Neuronal stem cell (in vitro differentiated cells): ENCODE measurements at regions not wholly inside any gene's neighbourhood (a gene's known extent, or its start where the extent isn't known, plus 50 kb on each side); places are given as distances from the start of the nearest gene placed in this dataset.

Experiments
- DNase-seq: peaks from one replicate; pipeline ENCODE4 v3.0.0-alpha.2; 2013; ENCODE audit warnings: low spot score
- H2AFZ ChIP-seq: one replicate; pipeline ENCODE4 v1.6.1; 2013; ENCODE audit warnings: mild to moderate bottlenecking, low read length, inconsistent platforms
- H2AK5ac ChIP-seq: 2 replicates; pipeline ENCODE4 v1.6.1; 2013; ENCODE audit warnings: low read depth, mild to moderate bottlenecking, inconsistent platforms, low read length, moderate library complexity, mixed read lengths
- H2BK120ac ChIP-seq: 2 replicates; pipeline ENCODE4 v1.6.1; 2013; ENCODE audit warnings: low read depth, mild to moderate bottlenecking, inconsistent platforms, low read length, moderate library complexity, mixed read lengths
- H2BK12ac ChIP-seq: one replicate; pipeline ENCODE4 v1.6.1; 2013; ENCODE audit warnings: low read length, inconsistent platforms
- H2BK15ac ChIP-seq: 2 replicates; pipeline ENCODE4 v1.6.1; 2013; ENCODE audit warnings: mild to moderate bottlenecking, low read length, inconsistent platforms, mixed read lengths
- H2BK5ac ChIP-seq: one replicate; pipeline ENCODE4 v1.6.1; 2013; ENCODE audit warnings: inconsistent platforms, mild to moderate bottlenecking, low read length, moderate library complexity
- H3K14ac ChIP-seq: one replicate; pipeline ENCODE4 v1.6.1; 2013; ENCODE audit warnings: low read length, inconsistent platforms
- H3K18ac ChIP-seq: 2 replicates; pipeline ENCODE4 v1.6.1; 2013; ENCODE audit warnings: low read length, inconsistent platforms
- H3K23ac ChIP-seq: 2 replicates; pipeline ENCODE4 v1.6.1; 2013; ENCODE audit warnings: low read depth, mild to moderate bottlenecking, mixed read lengths, low read length, inconsistent platforms; ENCODE audit not compliant: poor library complexity
- H3K27ac ChIP-seq: replicated peaks from 3 replicates; pipeline ENCODE4 v1.5.1; 2013; ENCODE audit warnings: low read length, inconsistent platforms
- H3K27me3 ChIP-seq, 3 experiments: 2 replicates each; pipeline ENCODE4 v1.6.1; 2013; ENCODE audit warnings: low read length in 3 of 3, mild to moderate bottlenecking in 2 of 3, inconsistent platforms in 1 of 3, low read depth in 1 of 3, mixed read lengths in 1 of 3, moderate library complexity in 1 of 3; ENCODE audit not compliant: control insufficient read depth in 3 of 3, insufficient read depth in 3 of 3
- H3K36me3 ChIP-seq, 2 donors: replicated peaks in 1 of 2; 2 replicates each; pipeline ENCODE4 v1.6.1; 2013; ENCODE audit warnings: low read length in 2 of 2; ENCODE audit not compliant: control insufficient read depth in 2 of 2, insufficient read depth in 2 of 2
- H3K4ac ChIP-seq: 2 replicates; pipeline ENCODE4 v1.6.1; 2013; ENCODE audit warnings: inconsistent platforms, mild to moderate bottlenecking, low read length, moderate library complexity
- H3K4me1 ChIP-seq, 2 donors: 1 replicate in 1 of 2; 2 replicates in 1 of 2; pipeline ENCODE4 v1.6.1; 2013; ENCODE audit warnings: low read length in 2 of 2, low read depth in 1 of 2; ENCODE audit not compliant: control insufficient read depth in 2 of 2, insufficient read depth in 1 of 2
- H3K4me2 ChIP-seq: one replicate; pipeline ENCODE4 v1.6.1; 2013; ENCODE audit warnings: mild to moderate bottlenecking, low read length, inconsistent platforms; ENCODE audit not compliant: insufficient read depth, poor library complexity, severe bottlenecking
- H3K4me3 ChIP-seq, 2 donors: 2 replicates each; pipeline ENCODE4 v1.5.1; 2013; ENCODE audit warnings: low read length in 2 of 2, mild to moderate bottlenecking in 2 of 2, inconsistent platforms in 1 of 2, moderate library complexity in 1 of 2
- H3K79me1 ChIP-seq: one replicate; pipeline ENCODE4 v1.6.1; 2013; ENCODE audit warnings: low read depth, mild to moderate bottlenecking, inconsistent platforms, low read length, moderate library complexity
- H3K9ac ChIP-seq: one replicate; pipeline ENCODE4 v1.6.1; 2013; ENCODE audit warnings: mild to moderate bottlenecking, low read depth, low read length, inconsistent platforms; ENCODE audit not compliant: poor library complexity
- H3K9me3 ChIP-seq, 2 donors: replicated peaks in 1 of 2; 2 replicates each; pipeline versions ENCODE3 to v1.6.1; 2013; ENCODE audit warnings: low read length in 2 of 2, mild to moderate bottlenecking in 2 of 2, inconsistent platforms in 1 of 2, low read depth in 1 of 2, mixed read lengths in 1 of 2, moderate library complexity in 1 of 2; ENCODE audit not compliant: control insufficient read depth in 2 of 2, insufficient read depth in 1 of 2
- H4K8ac ChIP-seq: one replicate; pipeline ENCODE4 v1.6.1; 2013; ENCODE audit warnings: low read depth, mild to moderate bottlenecking, inconsistent platforms, low read length, moderate library complexity
- H4K91ac ChIP-seq: one replicate; pipeline ENCODE4 v1.6.1; 2013; ENCODE audit warnings: low read length, low read depth, mild to moderate bottlenecking, inconsistent platforms; ENCODE audit not compliant: poor library complexity
- WGBS, 2 donors: extraction: QIAGEN DNeasy Blood & Tissue Kit; methylation state at CpG; one replicate each; pipeline ENCODE4 v1.1.7; 2013; ENCODE audit warnings: missing lambda C conversion rate in 2 of 2, mixed read lengths in 1 of 2; ENCODE audit not compliant: insufficient read length in 2 of 2, insufficient replicate concordance in 1 of 2; ENCODE audit errors: extremely low coverage in 2 of 2; 5-methylcytosine and 5-hydroxymethylcytosine counted together

DNA sequence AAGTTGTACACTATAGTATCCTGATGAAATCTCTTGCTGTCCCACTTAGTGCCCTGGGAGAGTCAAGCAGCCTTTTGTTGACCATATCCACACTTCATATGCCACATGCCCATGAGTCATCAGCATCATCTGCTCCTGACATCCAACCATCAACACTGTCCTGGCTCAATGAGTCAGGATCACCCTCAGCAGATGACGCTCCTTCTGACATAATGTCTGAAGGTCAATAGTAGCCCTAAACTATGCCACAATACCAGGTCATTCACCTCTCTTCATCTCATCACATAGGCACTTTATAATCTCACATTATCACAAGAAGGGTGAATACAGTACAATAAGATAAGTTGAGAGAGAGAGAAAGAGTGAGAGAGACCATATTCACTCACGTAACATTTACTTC lies 369.0 kb upstream of the FAR2 start:
- WGBS, 2 donors: no CpG with 5 or more reads among the region's 2 CpGs
- Histone ChIP-seq H2BK120ac (no peak overlapping the region), H2BK5ac (no peak overlapping the region), H3K18ac (no peak overlapping the region), H3K4me3 (no peak overlapping the region), H3K23ac (no peak overlapping the region), H3K36me3 (no peaks in the 10 kb centered on the region), H3K14ac (no peak overlapping the region), H3K27me3 (no peaks in the 10 kb centered on the region), H2AK5ac (no peak overlapping the region), H4K8ac (no peak overlapping the region), H3K27ac (no peak overlapping the region), H3K79me1 (no peaks in the 10 kb centered on the region), H2BK12ac (no peak overlapping the region), H3K4ac (no peak overlapping the region), H3K9me3 (peaks cover 0 to 2% of the 10 kb centered on the region in 2 donors), H3K4me2 (no peak overlapping the region), H4K91ac (no peak overlapping the region), H2AFZ (no peak overlapping the region), H2BK15ac (no peak overlapping the region), H3K4me1 (peaks cover 0 to 9% of the 10 kb centered on the region in 2 donors), H3K9ac (no peak overlapping the region)
- DNase-seq: no peak

DNA sequence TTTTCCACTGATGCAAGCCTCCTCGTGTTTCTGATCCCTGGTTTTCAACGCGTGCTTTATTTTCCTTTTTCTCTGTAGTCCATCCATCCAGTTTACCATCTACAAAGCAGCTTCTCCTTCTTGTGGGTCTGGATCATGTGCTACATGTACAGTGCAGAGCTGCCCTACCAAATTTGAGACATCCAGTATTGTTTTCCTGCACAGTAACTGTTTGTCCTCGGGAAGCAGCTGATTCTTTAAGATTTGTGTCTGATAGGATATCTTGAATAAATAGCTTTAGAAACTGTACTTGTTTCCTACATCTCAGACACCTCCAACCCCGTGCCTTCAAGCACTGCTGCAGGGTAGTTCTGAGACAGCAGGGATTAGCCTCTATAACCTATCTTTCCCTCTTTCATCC lies 368.1 kb upstream of the FAR2 start:
- Histone ChIP-seq H3K4me3 (no peak overlapping the region), H3K9ac (no peak overlapping the region), H4K8ac (no peak overlapping the region), H3K27me3 (no peaks in the 10 kb centered on the region), H3K14ac (no peak overlapping the region), H3K36me3 (no peaks in the 10 kb centered on the region), H3K9me3 (no peaks in the 10 kb centered on the region), H3K4me1 (peaks cover 0 to 9% of the 10 kb centered on the region in 2 donors), H2BK5ac (no peak overlapping the region), H2BK120ac (no peak overlapping the region), H2BK12ac (no peak overlapping the region), H3K4ac (no peak overlapping the region), H3K27ac (no peak overlapping the region), H3K23ac (no peak overlapping the region), H2AFZ (no peak overlapping the region), H4K91ac (no peak overlapping the region), H3K79me1 (no peaks in the 10 kb centered on the region), H2AK5ac (no peak overlapping the region), H3K18ac (no peak overlapping the region), H3K4me2 (no peak overlapping the region), H2BK15ac (no peak overlapping the region)
- WGBS, 2 donors: no CpG with 5 or more reads among the region's 5 CpGs
- DNase-seq: no peak

DNA sequence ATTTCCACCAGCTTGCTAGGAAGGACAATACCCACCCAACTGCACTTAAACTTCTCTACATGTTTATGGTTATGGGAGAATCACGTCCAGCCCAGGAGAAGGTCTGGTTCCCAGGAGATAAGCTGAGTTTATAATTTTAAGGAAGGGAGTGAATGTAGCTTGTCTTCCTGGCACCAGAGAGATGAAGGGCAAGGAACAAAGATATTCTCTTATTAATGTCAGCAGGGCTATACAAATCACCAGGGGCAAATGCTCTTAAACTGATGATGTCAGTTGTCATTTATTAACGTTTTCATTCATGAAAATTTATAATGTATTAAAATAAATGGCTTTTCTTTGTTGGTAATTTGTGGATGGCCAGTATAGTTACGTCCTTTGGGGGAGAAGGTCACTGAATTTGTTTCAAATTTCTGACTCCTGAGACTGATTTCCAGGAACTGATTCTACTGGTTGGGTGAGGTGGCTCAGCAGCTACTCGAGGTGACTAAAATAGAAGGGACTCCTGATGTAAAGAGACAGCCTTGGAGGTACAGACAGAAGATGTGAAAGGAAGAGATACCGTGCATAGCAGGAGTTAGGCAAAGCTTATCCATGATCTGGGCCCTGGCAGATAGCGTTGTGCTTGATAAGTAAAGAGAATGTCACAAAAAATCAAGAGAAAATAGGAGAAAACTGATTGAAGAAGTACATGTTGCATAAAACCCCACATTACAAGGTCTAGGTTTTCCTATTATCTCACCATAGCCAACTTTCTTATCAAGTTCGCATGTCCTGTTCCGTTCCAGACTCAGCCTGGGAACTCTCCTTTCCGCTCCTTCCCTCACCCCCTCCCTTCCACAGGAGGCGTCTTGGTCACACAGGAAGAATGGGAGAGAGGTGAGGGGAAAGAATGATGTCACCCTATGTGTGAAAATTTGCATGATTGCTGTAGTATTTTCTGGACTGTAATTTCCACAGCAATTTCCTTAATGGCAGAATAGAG lies 367.1 kb upstream of the FAR2 start:
- no peaks in the 10 kb centered on the region for H3K27me3 ChIP-seq
- no peak for DNase-seq
- H3K9ac ChIP-seq: no peak overlapping the region
- no peak overlapping the region for H2BK120ac ChIP-seq
- H3K79me1 ChIP-seq: no peaks in the 10 kb centered on the region
- no peak overlapping the region for H2BK12ac ChIP-seq
- no peak overlapping the region for H3K4me3 ChIP-seq
- H3K23ac ChIP-seq: no peak overlapping the region
- H4K91ac ChIP-seq: no peak overlapping the region
- H3K4me1 ChIP-seq: peaks cover 0 to 6% of the 10 kb centered on the region in 2 donors
- H2BK5ac ChIP-seq: no peak overlapping the region
- H3K4ac ChIP-seq: no peak overlapping the region
- H2AK5ac ChIP-seq: no peak overlapping the region
- H3K4me2 ChIP-seq: no peak overlapping the region
- H2BK15ac ChIP-seq: no peak overlapping the region
- WGBS, 2 donors: no CpG with 5 or more reads among the region's 10 CpGs
- H3K18ac ChIP-seq: no peak overlapping the region
- no peak overlapping the region for H3K27ac ChIP-seq
- no peaks in the 10 kb centered on the region for H3K9me3 ChIP-seq
- H4K8ac ChIP-seq: no peak overlapping the region
- no peak overlapping the region for H3K14ac ChIP-seq
- H2AFZ ChIP-seq: no peak overlapping the region
- H3K36me3 ChIP-seq: no peaks in the 10 kb centered on the region

DNA sequence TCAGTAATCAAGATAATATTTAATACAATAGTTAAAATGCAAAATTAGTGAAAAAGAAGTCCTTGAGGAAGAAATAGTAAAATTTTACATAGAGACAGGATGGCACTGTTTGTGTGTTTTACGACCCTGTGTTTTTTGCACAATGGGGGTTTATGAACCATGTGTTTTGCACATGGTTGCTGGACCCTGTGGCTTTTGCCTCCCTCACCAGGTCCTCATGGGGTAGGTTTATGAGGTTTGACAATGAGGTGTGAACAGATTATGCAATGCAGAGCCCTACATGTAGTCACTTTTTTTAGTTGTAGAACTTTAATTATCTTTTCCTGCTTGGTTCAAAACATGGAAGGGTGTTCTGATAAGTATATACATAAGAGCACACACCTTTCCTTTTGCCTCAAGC lies 366.3 kb upstream of the FAR2 start:
- Histone ChIP-seq H2BK12ac (no peak overlapping the region), H3K9ac (no peak overlapping the region), H2AFZ (no peak overlapping the region), H3K18ac (no peak overlapping the region), H2BK120ac (no peak overlapping the region), H3K27ac (no peak overlapping the region), H3K4me3 (no peak overlapping the region), H3K23ac (no peak overlapping the region), H3K27me3 (no peaks in the 10 kb centered on the region), H3K4me1 (no peaks in the 10 kb centered on the region), H4K91ac (no peak overlapping the region), H3K79me1 (no peaks in the 10 kb centered on the region), H3K14ac (no peak overlapping the region), H2BK5ac (no peak overlapping the region), H4K8ac (no peak overlapping the region), H3K36me3 (no peaks in the 10 kb centered on the region), H2AK5ac (no peak overlapping the region), H3K4me2 (no peak overlapping the region), H3K4ac (no peak overlapping the region), H3K9me3 (peaks cover 0 to 4% of the 10 kb centered on the region in 2 donors), H2BK15ac (no peak overlapping the region)
- DNase-seq: no peak
- no CpG with 5 or more reads among the region's 1 CpG for WGBS, 2 donors
